HL-60 (cell line): ENCODE measurements at regions not wholly inside any gene's neighbourhood (a gene's known extent, or its start where the extent isn't known, plus 50 kb on each side); places are given as distances from the start of the nearest gene placed in this dataset.

Experiments
- DNase-seq, 2 experiments: peaks; one replicate each; pipeline ENCODE4 v3.0.0-alpha.2; 2010 to 2020; ENCODE audit warnings: low read depth in 1 of 2, low spot score in 1 of 2
- H3K27ac ChIP-seq: fragments of 250-450 bp; sonication (Bioruptor Pico); replicated peaks from 2 replicates; pipeline ENCODE4 v1.5.1; 2020; ENCODE audit warnings: mild to moderate bottlenecking, moderate library complexity
- H3K27me3 ChIP-seq: fragments of 250-450 bp; sonication (Bioruptor Pico); 2 replicates; pipeline ENCODE4 v1.5.1; 2021; ENCODE audit warnings: mild to moderate bottlenecking, moderate library complexity; ENCODE audit not compliant: insufficient read depth, poor library complexity, severe bottlenecking
- H3K4me3 ChIP-seq: replicated peaks from 2 replicates; pipeline ENCODE4 v1.5.1; 2011; ENCODE audit warnings: mild to moderate bottlenecking, control low read depth, low read length; ENCODE audit not compliant: insufficient read depth
- CTCF ChIP-seq: IDR thresholded peaks from one replicate; pipeline ENCODE4 v1.5.1; 2011; ENCODE audit warnings: low read length, control low read depth, inconsistent platforms; ENCODE audit not compliant: insufficient read depth
- GABPA ChIP-seq: IDR thresholded peaks from 2 replicates; pipeline ENCODE4 v1.6.1; 2012; ENCODE audit warnings: low read depth
- POLR2AphosphoS5 ChIP-seq: IDR thresholded peaks from 2 replicates; pipeline ENCODE4 v1.6.1; 2012; ENCODE audit warnings: low read depth
- REST ChIP-seq: IDR thresholded peaks from 2 replicates; pipeline ENCODE4 v1.6.1; 2012; ENCODE audit warnings: low read depth; ENCODE audit not compliant: insufficient replicate concordance
- SPI1 ChIP-seq: IDR thresholded peaks from 2 replicates; pipeline ENCODE4 v1.6.1; 2012; ENCODE audit warnings: low read depth, mild to moderate bottlenecking, borderline replicate concordance

- no peak overlapping the region for H3K4me3 ChIP-seq
- TF ChIP-seq CTCF (no peak), GABPA (no peak), POLR2AphosphoS5 (no peak), REST (no peak)
- no peaks in the 10 kb centered on the region for H3K27me3 ChIP-seq
- no peak overlapping the region for H3K27ac ChIP-seq
- no peak for DNase-seq
Measured at GRCh38 chr2:18049325-18049724, 170.9 kb downstream of the KCNS3 start.

- no peaks in the 10 kb centered on the region for H3K27me3 ChIP-seq
- no peak overlapping the region for H3K4me3 ChIP-seq
- DNase-seq: no peak
- TF ChIP-seq POLR2AphosphoS5 (no peak), SPI1 (no peak), GABPA (no peak), REST (no peak), CTCF (no peak)
- H3K27ac ChIP-seq: no peak overlapping the region
Measured at GRCh38 chr2:18047896-18048657, 169.6 kb downstream of the KCNS3 start.

- Histone ChIP-seq H3K4me3 (no peak overlapping the region), H3K27ac (no peak overlapping the region), H3K27me3 (no peaks in the 10 kb centered on the region)
- no peak for DNase-seq
- no peak for TF ChIP-seq CTCF
Measured at GRCh38 chr2:18047213-18047611, 168.7 kb downstream of the KCNS3 start.

- no peaks in the 10 kb centered on the region for H3K27me3 ChIP-seq
- no peak overlapping the region for H3K27ac ChIP-seq
- no peak for DNase-seq
- TF ChIP-seq SPI1: no peak
- TF ChIP-seq GABPA: no peak
- no peak for TF ChIP-seq CTCF
- no peak for TF ChIP-seq POLR2AphosphoS5
- no peak for TF ChIP-seq REST
- no peak overlapping the region for H3K4me3 ChIP-seq
Measured at GRCh38 chr2:18046558-18047212, 168.2 kb downstream of the KCNS3 start.
